HG03280 (cell line): ENCODE measurements at regions not wholly inside any gene's neighbourhood (a gene's known extent, or its start where the extent isn't known, plus 50 kb on each side); places are given as distances from the start of the nearest gene placed in this dataset.

Experiments
- ATAC-seq: cut with Tn5 transposase; IDR thresholded peaks from one replicate; pipeline ENCODE4 v1.9.1; 2021; ENCODE audit warnings: mild to moderate bottlenecking, moderate library complexity; ENCODE audit not compliant: unreplicated experiment

DNA sequence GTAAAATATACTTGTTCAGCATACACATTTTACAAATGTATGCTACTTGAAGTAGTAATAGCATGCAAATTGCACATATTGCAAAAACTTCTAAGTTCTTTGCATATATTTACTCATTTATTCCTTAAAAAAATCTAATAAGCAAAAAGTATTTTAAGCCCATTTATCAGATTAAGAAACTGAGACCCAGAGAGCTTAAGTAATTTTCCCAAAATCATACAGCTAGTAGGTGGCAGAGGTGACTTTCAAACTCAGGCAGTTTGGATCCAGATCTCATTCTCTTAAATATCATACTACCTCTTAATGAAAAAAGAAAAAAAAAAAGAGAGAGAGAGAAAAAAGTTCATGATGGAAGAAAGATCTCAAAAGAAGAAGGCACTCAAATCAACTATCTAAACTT lies 157.9 kb downstream of the RPS12 start:
- ATAC-seq, result no peak

GRCh38 chr6:132972971-132973370 lies 158.6 kb downstream of the RPS12 start:
- no peak for ATAC-seq

DNA sequence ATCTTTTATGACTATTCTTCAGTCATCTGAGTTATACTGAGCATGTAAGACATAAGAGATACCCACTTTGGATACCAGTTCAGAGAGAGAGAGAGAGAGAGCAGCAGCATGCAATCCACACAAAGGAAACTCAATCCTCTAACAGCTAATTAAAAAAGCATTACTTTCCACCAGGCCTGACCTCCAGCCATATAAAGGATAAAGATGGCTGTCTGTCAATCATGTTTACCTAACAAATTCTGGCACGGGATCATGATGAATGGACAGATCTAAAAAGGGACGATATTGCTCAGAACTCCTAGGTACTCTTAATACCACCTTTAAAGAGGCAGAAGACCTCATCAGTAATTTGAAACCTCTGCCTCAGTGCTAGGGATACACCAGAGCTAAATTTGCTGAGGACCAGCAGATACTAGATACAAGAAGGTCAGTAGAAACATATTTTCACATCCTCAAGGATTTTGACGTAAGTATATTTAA lies 159.2 kb downstream of the RPS12 start:
- ATAC-seq, result no peak

DNA sequence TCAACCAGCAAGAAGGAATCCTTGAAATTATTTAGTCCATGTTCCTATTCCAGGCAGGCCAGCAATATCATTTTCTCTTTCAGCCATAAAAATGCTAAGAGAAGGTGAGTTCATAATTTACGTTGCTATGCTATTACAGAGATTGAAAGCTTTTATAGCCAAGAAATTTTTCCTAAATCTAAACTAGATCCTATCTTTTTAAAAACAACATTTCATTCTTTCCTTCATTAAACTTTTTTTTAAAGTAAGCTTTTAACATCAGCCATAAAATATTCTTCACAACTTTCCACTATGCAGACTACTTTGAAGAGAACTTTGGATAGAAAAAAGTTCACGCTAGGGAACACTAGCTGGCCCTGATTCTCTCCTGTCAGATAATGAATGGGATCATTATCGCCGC lies 159.8 kb downstream of the RPS12 start:
- ATAC-seq, result no peak

- no peak for ATAC-seq
These were observed 163.0 kb downstream of the RPS12 start for GRCh38 chr6:132977413-132977812.

GRCh38 chr6:132978685-132979084 lies 164.3 kb downstream of the RPS12 start:
- ATAC-seq, result no peak

- no peak for ATAC-seq
These were observed 179.4 kb downstream of the RPS12 start for GRCh38 chr6:132993738-132994137.

GRCh38 chr6:132995009-132995408 lies 180.6 kb downstream of the RPS12 start:
- ATAC-seq, result no peak

GRCh38 chr6:132995432-132995831 lies 181.1 kb downstream of the RPS12 start:
- no peak for ATAC-seq

GRCh38 chr6:132998418-132998817 lies 184.0 kb downstream of the RPS12 start:
- ATAC-seq, result no peak

GRCh38 chr6:133001040-133001565 lies 186.7 kb downstream of the RPS12 start:
- no peak for ATAC-seq

- no peak for ATAC-seq
These were observed 190.0 kb downstream of the RPS12 start for GRCh38 chr6:133004304-133004884.

DNA sequence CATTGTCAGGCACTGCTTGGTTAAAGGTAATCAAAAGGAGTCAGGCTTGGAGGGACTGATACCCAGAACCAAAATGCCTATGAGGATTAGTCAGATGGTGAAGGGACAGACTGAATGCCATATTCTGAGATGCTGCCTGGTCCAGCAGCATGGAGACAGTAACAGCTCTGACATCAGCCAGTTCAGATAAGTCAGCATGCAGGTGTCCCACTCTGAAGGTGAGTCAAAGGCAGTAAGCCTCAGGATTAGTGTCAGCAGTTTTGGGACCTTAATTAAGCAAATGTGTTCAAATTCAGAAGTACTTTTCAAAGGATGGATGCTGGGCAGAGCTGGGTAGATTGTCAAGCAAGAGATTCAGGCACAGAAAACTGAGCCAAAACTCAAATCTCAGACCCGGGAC lies 198.4 kb downstream of the RPS12 start:
- ATAC-seq, result no peak

DNA sequence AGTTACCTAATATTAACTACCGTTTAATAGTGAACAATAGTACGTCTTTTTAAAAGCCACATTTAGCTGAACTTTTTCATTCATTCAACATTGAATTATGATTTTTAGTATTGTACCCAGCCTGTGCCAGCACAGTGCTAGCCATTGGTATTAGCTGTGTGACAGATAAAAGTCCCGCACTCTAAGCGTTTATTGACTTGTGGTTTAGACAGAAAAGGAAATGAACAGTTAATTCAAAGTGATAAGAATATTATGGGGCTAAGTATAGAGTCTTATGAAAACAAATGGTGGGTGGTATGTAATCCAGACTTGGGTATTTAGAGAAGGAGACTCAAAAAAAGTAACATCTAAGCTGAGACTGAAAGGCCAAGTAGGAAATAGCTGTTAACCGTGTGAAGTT lies 202.3 kb downstream of the RPS12 start:
- no peak for ATAC-seq

DNA sequence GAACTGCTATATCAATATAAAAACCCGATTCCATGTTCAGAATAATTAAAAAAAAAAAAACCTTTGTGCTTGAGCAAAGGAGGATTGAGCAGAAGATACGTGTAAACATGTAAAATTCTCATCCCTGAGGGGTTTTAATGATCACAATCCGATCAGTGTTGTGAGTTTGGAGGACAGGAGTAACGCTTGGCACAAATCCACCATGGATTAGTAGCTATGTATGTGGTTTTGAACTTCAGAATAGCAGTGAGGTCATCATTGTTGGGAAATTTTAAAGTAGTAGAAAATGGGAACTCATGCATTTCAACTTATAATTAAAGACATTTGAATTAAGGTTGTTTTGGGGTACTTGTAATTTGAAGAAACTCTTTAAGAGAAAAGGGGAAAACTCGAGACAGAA lies 203.2 kb downstream of the RPS12 start:
- no peak for ATAC-seq

GRCh38 chr6:133026705-133027104 lies 212.3 kb downstream of the RPS12 start:
- ATAC-seq, result no peak

GRCh38 chr6:133033263-133033662 lies 207.9 kb upstream of the EYA4 start:
- ATAC-seq, result no peak

DNA sequence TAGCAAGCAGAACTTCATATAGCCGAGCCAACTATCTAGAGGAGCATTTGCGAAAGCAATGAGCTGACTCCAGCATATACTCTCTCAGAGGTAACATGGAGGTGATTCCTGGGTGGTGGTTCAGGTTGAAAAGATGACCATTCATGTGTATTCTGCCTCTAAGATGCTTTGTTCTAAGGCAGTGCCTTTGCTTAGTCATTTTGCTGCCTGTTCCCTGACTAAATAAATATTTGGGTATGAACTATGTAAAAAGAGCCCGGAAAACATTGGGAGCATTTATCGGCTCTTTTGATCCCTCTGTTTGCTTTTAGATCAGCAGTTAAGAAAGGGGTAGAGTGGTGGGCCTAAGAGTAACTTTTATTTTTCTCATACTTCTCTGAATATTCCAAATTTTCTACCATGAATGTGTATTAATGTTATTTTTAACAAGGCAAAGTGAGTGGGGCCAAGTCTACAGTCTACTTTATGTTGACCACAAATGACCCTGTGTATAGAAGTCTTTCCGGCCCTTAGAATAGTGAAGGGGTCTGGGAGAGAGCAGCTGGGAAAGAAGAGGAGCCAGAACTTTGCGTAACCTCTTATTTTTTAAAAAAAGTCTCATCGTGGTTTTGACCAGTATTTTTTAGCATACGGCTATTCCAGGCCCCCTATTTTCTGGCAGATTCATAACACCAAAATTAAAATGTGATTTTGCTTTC lies 206.5 kb upstream of the EYA4 start:
- ATAC-seq, result no peak

DNA sequence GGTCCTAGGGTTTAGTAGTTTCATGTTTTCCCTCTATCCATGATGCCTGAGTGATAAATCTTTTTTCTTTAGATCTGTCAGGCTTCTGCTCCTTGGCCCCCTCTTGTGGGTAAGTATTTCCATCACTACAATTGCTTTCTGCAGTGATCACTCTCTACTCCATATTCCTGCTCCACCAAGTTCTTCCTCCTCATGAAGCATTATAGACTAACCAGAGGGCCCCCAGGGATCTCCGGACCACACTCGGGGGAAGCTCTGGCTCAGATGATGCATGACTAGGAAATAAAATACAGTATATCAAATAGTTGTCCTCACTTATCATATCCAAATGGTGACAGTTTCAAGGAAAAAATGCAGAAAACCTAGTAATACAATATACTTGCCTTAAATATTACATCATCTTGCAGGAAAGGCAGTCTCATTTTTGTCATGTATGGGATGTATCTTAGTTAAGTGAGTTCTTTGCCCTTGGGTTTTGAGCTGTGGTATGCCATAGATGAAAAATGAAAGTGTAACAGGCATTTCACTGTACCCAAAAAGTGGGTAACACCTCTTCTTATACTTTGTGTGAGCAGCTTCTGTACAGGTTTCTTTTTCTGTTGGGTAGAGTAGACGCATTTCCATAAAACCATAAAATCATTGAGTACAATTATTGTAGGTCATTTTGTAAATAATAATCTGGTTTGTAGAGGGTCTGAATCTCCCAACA lies 200.9 kb upstream of the EYA4 start:
- no peak for ATAC-seq

GRCh38 chr6:133040803-133041419 lies 200.2 kb upstream of the EYA4 start:
- no peak for ATAC-seq

- ATAC-seq, result no peak
These were observed 198.5 kb upstream of the EYA4 start for GRCh38 chr6:133042550-133043120.
